ENCODE measurements at regions not wholly inside any gene's neighbourhood (a gene's known extent, or its start where the extent isn't known, plus 50 kb on each side); places are given as distances from the start of the nearest gene placed in this dataset.

DNA sequence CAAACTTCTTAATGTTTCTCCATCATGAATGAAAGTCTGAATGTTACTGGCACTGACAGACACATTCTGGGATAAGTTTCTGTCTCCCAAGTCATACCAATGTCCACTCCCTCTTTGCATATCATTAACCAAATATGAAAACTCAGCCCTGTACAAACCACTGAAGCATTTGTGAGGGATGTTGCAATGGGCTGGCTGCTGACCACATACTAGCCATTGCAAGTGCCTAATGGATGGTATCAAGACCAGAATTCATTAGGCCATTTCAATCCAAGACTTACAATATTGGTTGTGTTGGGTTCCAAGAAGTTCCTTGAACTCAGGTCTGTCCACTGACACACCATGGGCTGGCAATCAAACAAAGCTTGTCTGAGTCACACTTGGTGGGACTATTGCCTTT, 73.8 kb downstream of the CBLN2 start:
- no peak for TF ChIP-seq PAX5 (IDR thresholded peaks at IDR 0.05; ENCODE audit: insufficient read depth, low read length, severe bottlenecking)
- TF ChIP-seq POLR2A (IDR thresholded peaks at IDR 0.05; ENCODE audit: low read depth, low read length): no peak

Measured in GM12891 (cell line).